Chondrocyte (in vitro differentiated cells): ENCODE measurements at regions not wholly inside any gene's neighbourhood (a gene's known extent, or its start where the extent isn't known, plus 50 kb on each side); places are given as distances from the start of the nearest gene placed in this dataset.
"Not testable (repeated sequence)": the region's sequence is repeated elsewhere in the genome, so short reads cannot be mapped to it uniquely, and the experiment has no call there.

Source experiments
- DNase-seq: peaks from one replicate; pipeline ENCODE4 v3.0.0; 2021; ENCODE audit warnings: mixed read lengths, low spot score
- H3K27ac Mint-ChIP-seq: one replicate; pipeline ENCODE4 v1.8.0; 2021; ENCODE audit warnings: mild to moderate bottlenecking, moderate library complexity, mixed read lengths; ENCODE audit not compliant: unreplicated experiment
- H3K27me3 Mint-ChIP-seq: 2 replicates; pipeline ENCODE4 v1.8.0; 2021; ENCODE audit warnings: low read depth, mixed read lengths
- H3K36me3 Mint-ChIP-seq: 2 replicates; pipeline ENCODE4 v1.8.0; 2021; ENCODE audit warnings: low read depth, mixed read lengths
- H3K4me1 Mint-ChIP-seq: 2 replicates; pipeline ENCODE4 v1.8.0; 2021; ENCODE audit warnings: low read depth, mild to moderate bottlenecking, mixed read lengths
- H3K4me3 Mint-ChIP-seq: one replicate; pipeline ENCODE4 v1.8.0; 2021; ENCODE audit warnings: mild to moderate bottlenecking, moderate library complexity, mixed read lengths; ENCODE audit not compliant: unreplicated experiment
- H3K9me3 Mint-ChIP-seq: 2 replicates; pipeline ENCODE4 v1.8.0; 2021; ENCODE audit warnings: low read depth, mixed read lengths
- CTCF ChIP-seq: fragments of 200-600 bp; sonication (generic); IDR thresholded peaks from 2 replicates; pipeline ENCODE4 v1.5.0; 2021; ENCODE audit warnings: antibody characterized with exemption, mild to moderate bottlenecking, moderate library complexity

- H3K27ac Mint-ChIP-seq, H3K36me3 Mint-ChIP-seq, DNase-seq, H3K4me1 Mint-ChIP-seq, H3K27me3 Mint-ChIP-seq, H3K4me3 Mint-ChIP-seq, H3K9me3 Mint-ChIP-seq: not testable (repeated sequence)
- peak; percentile 54 for TF ChIP-seq CTCF
Observed at GRCh38 chr3:195653641-195654040, 67.1 kb upstream of the MUC20 start.

GRCh38 chr3:195647912-195648702 is 64.4 kb upstream of the APOD start:
- not testable (repeated sequence) for DNase-seq, H3K27me3 Mint-ChIP-seq, H3K4me3 Mint-ChIP-seq, H3K9me3 Mint-ChIP-seq, H3K4me1 Mint-ChIP-seq, H3K27ac Mint-ChIP-seq, H3K36me3 Mint-ChIP-seq

GRCh38 chr3:195645872-195646271 is 62.1 kb upstream of the APOD start:
- H3K4me1 Mint-ChIP-seq, DNase-seq, H3K27me3 Mint-ChIP-seq, H3K4me3 Mint-ChIP-seq, H3K27ac Mint-ChIP-seq, H3K36me3 Mint-ChIP-seq, H3K9me3 Mint-ChIP-seq: not testable (repeated sequence)

GRCh38 chr3:195643245-195643644 is 59.5 kb upstream of the APOD start:
- not testable (repeated sequence) for H3K27me3 Mint-ChIP-seq, H3K27ac Mint-ChIP-seq, H3K4me1 Mint-ChIP-seq, H3K9me3 Mint-ChIP-seq, H3K4me3 Mint-ChIP-seq, H3K36me3 Mint-ChIP-seq, DNase-seq

- H3K4me3 Mint-ChIP-seq, H3K27ac Mint-ChIP-seq, H3K4me1 Mint-ChIP-seq, DNase-seq, H3K36me3 Mint-ChIP-seq, H3K27me3 Mint-ChIP-seq, H3K9me3 Mint-ChIP-seq: not testable (repeated sequence)
Observed at GRCh38 chr3:195642311-195642710, 58.6 kb upstream of the APOD start.

- H3K9me3 Mint-ChIP-seq, H3K27ac Mint-ChIP-seq, H3K27me3 Mint-ChIP-seq, DNase-seq, H3K36me3 Mint-ChIP-seq, H3K4me1 Mint-ChIP-seq, H3K4me3 Mint-ChIP-seq: not testable (repeated sequence)
Observed at GRCh38 chr3:195638456-195638855, 54.7 kb upstream of the APOD start.

- not testable (repeated sequence) for H3K36me3 Mint-ChIP-seq, H3K27me3 Mint-ChIP-seq, H3K4me1 Mint-ChIP-seq, H3K4me3 Mint-ChIP-seq, H3K9me3 Mint-ChIP-seq, DNase-seq, H3K27ac Mint-ChIP-seq
Observed at GRCh38 chr3:195637473-195638233, 53.9 kb upstream of the APOD start.

GRCh38 chr3:195637011-195637410 is 53.3 kb upstream of the APOD start:
- H3K27ac Mint-ChIP-seq, H3K36me3 Mint-ChIP-seq, H3K9me3 Mint-ChIP-seq, H3K27me3 Mint-ChIP-seq, H3K4me3 Mint-ChIP-seq, H3K4me1 Mint-ChIP-seq, DNase-seq: not testable (repeated sequence)

- DNase-seq, H3K36me3 Mint-ChIP-seq, H3K9me3 Mint-ChIP-seq, H3K27ac Mint-ChIP-seq, H3K4me1 Mint-ChIP-seq, H3K27me3 Mint-ChIP-seq: not testable (repeated sequence)
- H3K4me3 Mint-ChIP-seq = peak overlapping the region; percentile 35
Observed at GRCh38 chr3:195635898-195636685, 52.4 kb upstream of the APOD start.

GRCh38 chr3:195635262-195635873 is 51.6 kb upstream of the APOD start:
- not testable (repeated sequence) for H3K36me3 Mint-ChIP-seq, H3K27ac Mint-ChIP-seq, H3K4me3 Mint-ChIP-seq, H3K9me3 Mint-ChIP-seq, DNase-seq, H3K27me3 Mint-ChIP-seq, H3K4me1 Mint-ChIP-seq
